Activated T-cell treated with anti-CD3 and anti-CD28 coated beads, Interleukin-2, amount 50 U/mL, for 24 hours (primary cell): ENCODE measurements at regions not wholly inside any gene's neighbourhood (a gene's known extent, or its start where the extent isn't known, plus 50 kb on each side); places are given as distances from the start of the nearest gene placed in this dataset.
"Not testable (repeated sequence)": the region's sequence is repeated elsewhere in the genome, so short reads cannot be mapped to it uniquely, and the experiment has no call there.

Source experiments
- DNase-seq: peaks from one replicate; pipeline ENCODE4 v3.0.0-alpha.2; 2020
- H3K27ac Mint-ChIP-seq: 2 replicates; pipeline ENCODE4 v1.8.0; 2020; ENCODE audit warnings: mild to moderate bottlenecking, mixed read lengths
- H3K27me3 Mint-ChIP-seq: 2 replicates; pipeline ENCODE4 v1.8.0; 2020; ENCODE audit warnings: mixed read lengths
- H3K36me3 Mint-ChIP-seq: 2 replicates; pipeline ENCODE4 v1.8.0; 2020; ENCODE audit warnings: low read depth, mixed read lengths
- H3K4me1 Mint-ChIP-seq: 2 replicates; pipeline ENCODE4 v1.8.0; 2020; ENCODE audit warnings: low read depth, mixed read lengths
- H3K4me3 Mint-ChIP-seq: 2 replicates; pipeline ENCODE4 v1.8.0; 2020; ENCODE audit warnings: mild to moderate bottlenecking, moderate library complexity, mixed read lengths
- H3K9me3 Mint-ChIP-seq: 2 replicates; pipeline ENCODE4 v1.8.0; 2020; ENCODE audit warnings: mixed read lengths

- Mint-ChIP-seq H3K4me3 (no peak overlapping the region), H3K4me1 (no peaks in the 10 kb centered on the region), H3K9me3 (no peaks in the 10 kb centered on the region), H3K36me3 (no peaks in the 10 kb centered on the region), H3K27me3 (peaks cover 27% of the 10 kb centered on the region), H3K27ac (no peak overlapping the region)
- no peak for DNase-seq
Observed at GRCh38 chr17:72572604-72573491, 452.0 kb downstream of the SOX9 start.

- not testable (repeated sequence) for H3K4me3 Mint-ChIP-seq, H3K9me3 Mint-ChIP-seq, H3K4me1 Mint-ChIP-seq, H3K36me3 Mint-ChIP-seq, H3K27ac Mint-ChIP-seq, DNase-seq
- peaks cover 27% of the 10 kb centered on the region for H3K27me3 Mint-ChIP-seq
Observed at GRCh38 chr17:72573492-72573801, 452.6 kb downstream of the SOX9 start.

- H3K4me3 Mint-ChIP-seq: no peak overlapping the region
- no peak for DNase-seq
- no peak overlapping the region for H3K27ac Mint-ChIP-seq
- H3K36me3 Mint-ChIP-seq: no peaks in the 10 kb centered on the region
- peaks cover 31% of the 10 kb centered on the region for H3K27me3 Mint-ChIP-seq
- no peaks in the 10 kb centered on the region for H3K9me3 Mint-ChIP-seq
- no peaks in the 10 kb centered on the region for H3K4me1 Mint-ChIP-seq
Observed at GRCh38 chr17:72574675-72575510, 454.1 kb downstream of the SOX9 start.

GRCh38 chr17:72575542-72576233, 454.9 kb downstream of the SOX9 start:
- Mint-ChIP-seq H3K36me3 (no peaks in the 10 kb centered on the region), H3K27me3 (peaks cover 31% of the 10 kb centered on the region), H3K4me3 (no peak overlapping the region), H3K4me1 (no peaks in the 10 kb centered on the region), H3K27ac (no peak overlapping the region), H3K9me3 (no peaks in the 10 kb centered on the region)
- no peak for DNase-seq

GRCh38 chr17:72576289-72576759, 455.5 kb downstream of the SOX9 start:
- H3K4me1 Mint-ChIP-seq: no peaks in the 10 kb centered on the region
- H3K9me3 Mint-ChIP-seq: no peaks in the 10 kb centered on the region
- no peak overlapping the region for H3K4me3 Mint-ChIP-seq
- H3K36me3 Mint-ChIP-seq: no peaks in the 10 kb centered on the region
- H3K27ac Mint-ChIP-seq: no peak overlapping the region
- H3K27me3 Mint-ChIP-seq: peaks cover 31% of the 10 kb centered on the region
- no peak for DNase-seq

- no peak for DNase-seq
- Mint-ChIP-seq H3K36me3 (no peaks in the 10 kb centered on the region), H3K4me1 (no peaks in the 10 kb centered on the region), H3K27me3 (peaks cover 23% of the 10 kb centered on the region), H3K9me3 (no peaks in the 10 kb centered on the region), H3K27ac (no peak overlapping the region), H3K4me3 (no peak overlapping the region)
Observed at GRCh38 chr17:72578817-72579470, 458.1 kb downstream of the SOX9 start.

- no peaks in the 10 kb centered on the region for H3K4me1 Mint-ChIP-seq
- H3K27ac Mint-ChIP-seq: no peak overlapping the region
- no peaks in the 10 kb centered on the region for H3K9me3 Mint-ChIP-seq
- DNase-seq: no peak
- H3K4me3 Mint-ChIP-seq: no peak overlapping the region
- H3K36me3 Mint-ChIP-seq: no peaks in the 10 kb centered on the region
- peaks cover 16% of the 10 kb centered on the region for H3K27me3 Mint-ChIP-seq
Observed at GRCh38 chr17:72579990-72580320, 459.1 kb downstream of the SOX9 start.

GRCh38 chr17:72580321-72581127, 459.7 kb downstream of the SOX9 start:
- no peak for DNase-seq
- Mint-ChIP-seq H3K4me1 (no peaks in the 10 kb centered on the region), H3K9me3 (no peaks in the 10 kb centered on the region), H3K27ac (no peak overlapping the region), H3K36me3 (no peaks in the 10 kb centered on the region), H3K4me3 (no peak overlapping the region), H3K27me3 (peaks cover 15% of the 10 kb centered on the region)

- no peaks in the 10 kb centered on the region for H3K36me3 Mint-ChIP-seq
- no peak overlapping the region for H3K27ac Mint-ChIP-seq
- peaks cover 59% of the 10 kb centered on the region for H3K27me3 Mint-ChIP-seq
- no peak overlapping the region for H3K4me3 Mint-ChIP-seq
- H3K9me3 Mint-ChIP-seq: no peaks in the 10 kb centered on the region
- DNase-seq: no peak
- H3K4me1 Mint-ChIP-seq: peaks cover 24% of the 10 kb centered on the region
Observed at GRCh38 chr17:72587156-72587555, 466.3 kb downstream of the SOX9 start.

GRCh38 chr17:72587773-72588511, 467.1 kb downstream of the SOX9 start:
- DNase-seq: no peak
- peaks cover 62% of the 10 kb centered on the region for H3K27me3 Mint-ChIP-seq
- no peaks in the 10 kb centered on the region for H3K9me3 Mint-ChIP-seq
- no peak overlapping the region for H3K27ac Mint-ChIP-seq
- no peaks in the 10 kb centered on the region for H3K36me3 Mint-ChIP-seq
- H3K4me1 Mint-ChIP-seq: peaks cover 27% of the 10 kb centered on the region
- no peak overlapping the region for H3K4me3 Mint-ChIP-seq

GRCh38 chr17:72588561-72588960, 467.7 kb downstream of the SOX9 start:
- H3K4me1 Mint-ChIP-seq: peaks cover 27% of the 10 kb centered on the region
- H3K27me3 Mint-ChIP-seq: peaks cover 65% of the 10 kb centered on the region
- H3K36me3 Mint-ChIP-seq: no peaks in the 10 kb centered on the region
- no peaks in the 10 kb centered on the region for H3K9me3 Mint-ChIP-seq
- DNase-seq: no peak
- no peak overlapping the region for H3K4me3 Mint-ChIP-seq
- H3K27ac Mint-ChIP-seq: no peak overlapping the region

- Mint-ChIP-seq H3K27me3 (peaks cover 69% of the 10 kb centered on the region), H3K27ac (no peak overlapping the region), H3K4me3 (no peak overlapping the region), H3K4me1 (peaks cover 27% of the 10 kb centered on the region), H3K36me3 (no peaks in the 10 kb centered on the region), H3K9me3 (no peaks in the 10 kb centered on the region)
- DNase-seq: no peak
Observed at GRCh38 chr17:72588961-72589360, 468.1 kb downstream of the SOX9 start.

GRCh38 chr17:72590382-72590781, 469.6 kb downstream of the SOX9 start:
- DNase-seq: no peak
- H3K9me3 Mint-ChIP-seq: no peaks in the 10 kb centered on the region
- no peak overlapping the region for H3K4me3 Mint-ChIP-seq
- peaks cover 27% of the 10 kb centered on the region for H3K4me1 Mint-ChIP-seq
- H3K27me3 Mint-ChIP-seq: peaks cover 70% of the 10 kb centered on the region
- no peak overlapping the region for H3K27ac Mint-ChIP-seq
- no peaks in the 10 kb centered on the region for H3K36me3 Mint-ChIP-seq
